SK-N-SH treated with all-trans-retinoic acid at 6 μM for 48 hours (cell line): ENCODE measurements at regions not wholly inside any gene's neighbourhood (a gene's known extent, or its start where the extent isn't known, plus 50 kb on each side); places are given as distances from the start of the nearest gene placed in this dataset.

Source experiments
- ARNTL ChIP-seq: fragments of 450-650 bp; formaldehyde crosslinking; IDR thresholded peaks from 2 replicates; pipeline ENCODE4 v1.5.0; 2020; ENCODE audit warnings: low read depth, mild to moderate bottlenecking, moderate library complexity, borderline replicate concordance
- CSDC2 ChIP-seq: fragments of 250-450 bp; sonication (Bioruptor Pico); IDR thresholded peaks from 2 replicates; pipeline ENCODE4 v1.5.0; 2020; ENCODE audit warnings: mild to moderate bottlenecking, moderate library complexity
- CSRNP3 ChIP-seq: fragments of 250-450 bp; sonication (Bioruptor Pico); IDR thresholded peaks from 2 replicates; pipeline ENCODE4 v1.5.1; 2021; ENCODE audit warnings: mild to moderate bottlenecking, moderate library complexity
- ISL1 ChIP-seq: fragments of 250-450 bp; sonication (Bioruptor Pico); IDR thresholded peaks from 2 replicates; pipeline ENCODE4 v2.1.2; 2022; ENCODE audit warnings: mild to moderate bottlenecking, moderate library complexity
- OSR1 ChIP-seq: fragments of 250-450 bp; sonication (Bioruptor Pico); IDR thresholded peaks from 2 replicates; pipeline ENCODE4 v1.8.0; 2022; ENCODE audit warnings: moderate library complexity, mild to moderate bottlenecking, inconsistent platforms
- RARB ChIP-seq: fragments of 250-450 bp; sonication (Bioruptor Pico); IDR thresholded peaks from 2 replicates; pipeline ENCODE4 v1.8.0; 2021; ENCODE audit warnings: mild to moderate bottlenecking, moderate library complexity
- SNAI2 ChIP-seq: fragments of 250-450 bp; sonication (Bioruptor Pico); IDR thresholded peaks from 2 replicates; pipeline ENCODE4 v1.5.0; 2020; ENCODE audit warnings: mild to moderate bottlenecking, moderate library complexity
- TCF4 ChIP-seq: fragments of 250-450 bp; sonication (Bioruptor Pico); IDR thresholded peaks from 2 replicates; pipeline ENCODE4 v1.8.0; 2021; ENCODE audit warnings: mild to moderate bottlenecking, moderate library complexity, borderline replicate concordance
- ZNF8 ChIP-seq: fragments of 450-650 bp; formaldehyde crosslinking; IDR thresholded peaks from 2 replicates; pipeline ENCODE4 v1.5.0; 2020; ENCODE audit warnings: mild to moderate bottlenecking, moderate library complexity
- TF ChIP-seq, protein P1 (sequence below): fragments of 250-450 bp; sonication (Bioruptor Pico); IDR thresholded peaks from 2 replicates; pipeline ENCODE4 v1.8.0; 2020; ENCODE audit warnings: mild to moderate bottlenecking, moderate library complexity, borderline replicate concordance

- TF ChIP-seq, protein P1, sequence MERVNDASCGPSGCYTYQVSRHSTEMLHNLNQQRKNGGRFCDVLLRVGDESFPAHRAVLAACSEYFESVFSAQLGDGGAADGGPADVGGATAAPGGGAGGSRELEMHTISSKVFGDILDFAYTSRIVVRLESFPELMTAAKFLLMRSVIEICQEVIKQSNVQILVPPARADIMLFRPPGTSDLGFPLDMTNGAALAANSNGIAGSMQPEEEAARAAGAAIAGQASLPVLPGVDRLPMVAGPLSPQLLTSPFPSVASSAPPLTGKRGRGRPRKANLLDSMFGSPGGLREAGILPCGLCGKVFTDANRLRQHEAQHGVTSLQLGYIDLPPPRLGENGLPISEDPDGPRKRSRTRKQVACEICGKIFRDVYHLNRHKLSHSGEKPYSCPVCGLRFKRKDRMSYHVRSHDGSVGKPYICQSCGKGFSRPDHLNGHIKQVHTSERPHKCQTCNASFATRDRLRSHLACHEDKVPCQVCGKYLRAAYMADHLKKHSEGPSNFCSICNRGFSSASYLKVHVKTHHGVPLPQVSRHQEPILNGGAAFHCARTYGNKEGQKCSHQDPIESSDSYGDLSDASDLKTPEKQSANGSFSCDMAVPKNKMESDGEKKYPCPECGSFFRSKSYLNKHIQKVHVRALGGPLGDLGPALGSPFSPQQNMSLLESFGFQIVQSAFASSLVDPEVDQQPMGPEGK: no peak
- TF ChIP-seq ARNTL: no peak
- TF ChIP-seq CSDC2: no peak
- TF ChIP-seq ZNF8 (CRISPR knock-in tag): no peak
- no peak for TF ChIP-seq TCF4 (CRISPR knock-in tag)
- no peak for TF ChIP-seq SNAI2
- TF ChIP-seq ISL1 (CRISPR knock-in tag): no peak
- TF ChIP-seq OSR1 (CRISPR knock-in tag): no peak
- no peak for TF ChIP-seq CSRNP3 (CRISPR knock-in tag)
- TF ChIP-seq RARB: no peak
Observed at GRCh38 chr6:91895599-91896285, 1308.9 kb upstream of the MAP3K7 start.
